ENCODE measurements at regions not wholly inside any gene's neighbourhood (a gene's known extent, or its start where the extent isn't known, plus 50 kb on each side); places are given as distances from the start of the nearest gene placed in this dataset.

DNA sequence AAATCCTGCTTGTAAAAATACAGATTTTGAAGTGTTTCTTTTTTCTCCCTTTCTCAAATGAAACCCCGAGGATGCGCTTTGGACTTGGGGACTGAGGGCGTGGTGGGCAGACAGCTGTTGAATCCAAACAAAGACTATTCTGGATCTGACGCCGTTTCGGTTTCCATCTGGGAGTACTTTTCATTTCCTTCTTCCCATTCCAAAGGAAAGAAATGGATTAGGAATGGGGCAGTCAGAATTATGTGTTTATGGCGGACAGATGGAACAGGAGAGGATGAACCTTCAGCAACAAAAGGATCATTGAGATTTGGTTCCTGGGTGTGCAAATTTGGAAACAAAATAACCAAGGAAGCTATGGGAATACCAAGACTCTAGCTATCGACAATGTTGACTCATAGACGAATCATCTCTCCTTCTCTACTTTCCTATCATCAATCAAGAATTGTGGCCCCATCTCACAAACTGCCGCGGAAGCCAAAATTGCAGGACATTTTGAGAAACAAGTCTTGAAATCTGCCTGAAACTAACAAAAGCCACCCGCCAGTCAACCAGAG lies 300.6 kb downstream of the PARP8 start:
- TF ChIP-seq GATA3 (IDR thresholded peaks at IDR 0.05; ENCODE audit: low read depth, low read length): no peak
- no peak for TF ChIP-seq GATA2 (IDR thresholded peaks at IDR 0.05; ENCODE audit: low read depth, low read length)

Data from SH-SY5Y (cell line).